ENCODE measurements at regions not wholly inside any gene's neighbourhood (a gene's known extent, or its start where the extent isn't known, plus 50 kb on each side); places are given as distances from the start of the nearest gene placed in this dataset.

DNA sequence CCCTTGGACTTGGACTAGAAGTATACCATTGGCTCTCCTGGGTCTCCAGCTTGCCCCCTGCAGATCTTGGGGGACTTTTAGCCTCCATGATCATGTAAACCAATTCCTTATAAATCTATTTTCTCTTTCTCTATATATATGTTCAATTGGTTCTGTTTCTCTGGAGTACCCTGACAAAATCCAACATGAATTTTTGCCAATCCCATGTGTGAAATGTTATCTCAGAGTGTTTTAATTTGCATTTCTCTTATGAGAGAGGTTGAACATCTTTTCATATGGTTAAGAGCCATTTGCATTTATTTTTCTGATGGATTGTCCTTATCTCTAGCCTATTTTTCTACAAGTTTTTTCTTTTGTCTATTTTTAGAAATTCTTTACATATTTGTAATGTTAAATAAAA lies 131.7 kb upstream of the NEO1 start:
- Histone ChIP-seq H3K4me1 (no peaks in the 10 kb centered on the region), H3K4me3 (no peak overlapping the region), H3K36me3 (no peaks in the 10 kb centered on the region), H3K27ac (no peak overlapping the region), H3K9me3 (no peaks in the 10 kb centered on the region), H3K27me3 (no peaks in the 10 kb centered on the region)
- DNase-seq, result no peak
- intact Hi-C loops (cut with DNase I; ENCODE audit: low total_unique reads), result no loop called here
- TF ChIP-seq, protein P1, sequence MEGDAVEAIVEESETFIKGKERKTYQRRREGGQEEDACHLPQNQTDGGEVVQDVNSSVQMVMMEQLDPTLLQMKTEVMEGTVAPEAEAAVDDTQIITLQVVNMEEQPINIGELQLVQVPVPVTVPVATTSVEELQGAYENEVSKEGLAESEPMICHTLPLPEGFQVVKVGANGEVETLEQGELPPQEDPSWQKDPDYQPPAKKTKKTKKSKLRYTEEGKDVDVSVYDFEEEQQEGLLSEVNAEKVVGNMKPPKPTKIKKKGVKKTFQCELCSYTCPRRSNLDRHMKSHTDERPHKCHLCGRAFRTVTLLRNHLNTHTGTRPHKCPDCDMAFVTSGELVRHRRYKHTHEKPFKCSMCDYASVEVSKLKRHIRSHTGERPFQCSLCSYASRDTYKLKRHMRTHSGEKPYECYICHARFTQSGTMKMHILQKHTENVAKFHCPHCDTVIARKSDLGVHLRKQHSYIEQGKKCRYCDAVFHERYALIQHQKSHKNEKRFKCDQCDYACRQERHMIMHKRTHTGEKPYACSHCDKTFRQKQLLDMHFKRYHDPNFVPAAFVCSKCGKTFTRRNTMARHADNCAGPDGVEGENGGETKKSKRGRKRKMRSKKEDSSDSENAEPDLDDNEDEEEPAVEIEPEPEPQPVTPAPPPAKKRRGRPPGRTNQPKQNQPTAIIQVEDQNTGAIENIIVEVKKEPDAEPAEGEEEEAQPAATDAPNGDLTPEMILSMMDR (IDR thresholded peaks at IDR 0.05), result no peak

DNA sequence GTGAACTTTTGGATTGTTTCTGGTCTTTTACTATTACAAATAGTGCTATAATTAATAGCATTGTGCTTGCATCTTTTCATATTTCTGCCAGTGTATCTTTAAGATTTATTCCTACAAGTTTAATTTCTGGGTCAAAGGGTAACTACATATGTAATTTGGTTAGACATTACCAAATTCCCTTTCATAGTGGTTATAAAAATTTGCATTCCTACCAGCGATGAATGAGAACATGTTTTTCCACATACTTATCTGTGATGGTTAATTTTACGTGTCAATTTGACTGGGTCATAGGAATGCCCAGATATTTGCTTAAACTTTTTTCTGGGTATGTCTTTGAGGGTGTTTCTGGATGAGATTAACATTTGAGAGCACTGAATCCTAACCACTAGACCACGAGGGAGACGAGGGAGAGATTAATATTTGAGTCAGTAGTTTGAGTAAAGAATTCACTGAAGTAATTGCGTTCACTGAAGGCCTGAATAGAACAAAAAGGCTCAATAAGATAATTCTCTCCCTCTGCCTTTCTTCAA lies 132.3 kb upstream of the NEO1 start:
- Histone ChIP-seq H3K4me3 (no peak overlapping the region), H3K4me1 (no peaks in the 10 kb centered on the region), H3K9me3 (no peaks in the 10 kb centered on the region), H3K27ac (no peak overlapping the region), H3K27me3 (no peaks in the 10 kb centered on the region), H3K36me3 (no peaks in the 10 kb centered on the region)
- DNase-seq, result no peak
- intact Hi-C loops (cut with DNase I; ENCODE audit: low total_unique reads), result no loop called here
- TF ChIP-seq, protein P1 (IDR thresholded peaks at IDR 0.05), result no peak

DNA sequence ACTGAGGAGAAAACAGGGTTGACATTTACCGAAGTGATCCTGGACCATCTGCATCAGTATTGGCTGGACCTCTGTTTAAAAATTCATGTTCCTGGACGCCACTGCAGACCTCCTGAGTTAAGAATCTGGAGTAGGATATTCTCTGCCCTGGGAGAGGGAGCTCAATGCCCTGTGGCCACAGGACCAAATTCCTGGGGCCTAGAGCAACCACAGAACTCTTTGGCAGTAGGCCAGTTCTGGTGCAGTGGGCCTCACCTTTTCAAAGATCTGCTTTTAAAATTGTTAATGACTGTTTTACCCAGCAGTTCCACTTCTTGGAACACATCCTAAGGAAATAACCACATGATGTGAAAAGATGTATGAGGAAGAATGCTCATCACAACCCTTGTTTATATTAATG lies 133.3 kb upstream of the ADPGK start:
- Histone ChIP-seq H3K27ac (no peak overlapping the region), H3K4me3 (no peak overlapping the region), H3K9me3 (no peaks in the 10 kb centered on the region), H3K4me1 (no peaks in the 10 kb centered on the region), H3K27me3 (no peaks in the 10 kb centered on the region), H3K36me3 (no peaks in the 10 kb centered on the region)
- DNase-seq, result no peak
- TF ChIP-seq, protein P1 (IDR thresholded peaks at IDR 0.05), result no peak
- intact Hi-C loops (cut with DNase I; ENCODE audit: low total_unique reads), result no loop called here

DNA sequence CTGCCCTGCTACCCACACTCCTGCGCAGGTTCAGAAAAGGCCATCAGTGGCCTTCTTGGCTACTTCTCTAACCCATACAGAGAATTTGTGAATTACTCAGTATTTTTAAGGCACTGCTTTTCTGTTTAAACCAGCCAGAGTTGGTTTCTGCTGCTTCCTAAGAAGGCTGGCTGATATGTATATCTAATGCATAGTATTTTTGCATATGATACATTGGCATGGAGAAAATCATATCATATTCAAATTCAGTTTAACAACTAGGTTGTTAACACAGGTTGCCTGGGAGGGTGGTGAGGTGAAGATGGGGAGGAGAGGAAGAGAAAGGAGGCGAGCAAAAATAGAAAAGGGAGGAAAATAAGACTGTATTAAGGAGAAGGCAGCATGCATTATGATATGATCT lies 132.8 kb upstream of the ADPGK start:
- no peak overlapping the region for H3K4me3 ChIP-seq
- no peaks in the 10 kb centered on the region for H3K9me3 ChIP-seq
- no peak overlapping the region for H3K27ac ChIP-seq
- no peaks in the 10 kb centered on the region for H3K36me3 ChIP-seq
- H3K4me1 ChIP-seq, result no peaks in the 10 kb centered on the region
- intact Hi-C loops (cut with DNase I; ENCODE audit: low total_unique reads), result no loop called here
- TF ChIP-seq, protein P1 (IDR thresholded peaks at IDR 0.05), result no peak
- no peaks in the 10 kb centered on the region for H3K27me3 ChIP-seq
- DNase-seq, result no peak

DNA sequence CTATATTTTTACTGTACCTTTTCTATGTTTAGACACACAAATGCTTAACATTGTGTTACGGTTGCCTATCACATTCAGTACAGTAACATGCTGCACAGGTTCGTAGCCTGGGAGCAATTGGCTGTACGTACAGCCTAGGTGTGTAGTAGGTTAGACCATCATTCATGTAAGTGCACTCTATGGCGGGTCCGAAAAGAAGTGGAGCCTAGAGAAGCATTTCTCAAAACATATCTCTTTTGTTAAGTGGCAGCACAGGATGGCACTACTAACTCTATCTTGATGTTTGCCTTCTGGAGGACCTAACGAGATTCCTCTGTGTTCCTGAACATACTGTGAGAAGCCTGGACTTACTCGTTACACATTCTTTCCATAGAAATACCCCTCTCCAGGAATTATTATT lies 132.3 kb upstream of the ADPGK start:
- TF ChIP-seq, protein P1 (IDR thresholded peaks at IDR 0.05), result no peak
- no peaks in the 10 kb centered on the region for H3K9me3 ChIP-seq
- no peak for DNase-seq
- H3K27me3 ChIP-seq, result no peaks in the 10 kb centered on the region
- H3K4me3 ChIP-seq, result no peak overlapping the region
- intact Hi-C loops (cut with DNase I; ENCODE audit: low total_unique reads), result no loop called here
- no peak overlapping the region for H3K27ac ChIP-seq
- no peaks in the 10 kb centered on the region for H3K36me3 ChIP-seq
- H3K4me1 ChIP-seq, result no peaks in the 10 kb centered on the region

DNA sequence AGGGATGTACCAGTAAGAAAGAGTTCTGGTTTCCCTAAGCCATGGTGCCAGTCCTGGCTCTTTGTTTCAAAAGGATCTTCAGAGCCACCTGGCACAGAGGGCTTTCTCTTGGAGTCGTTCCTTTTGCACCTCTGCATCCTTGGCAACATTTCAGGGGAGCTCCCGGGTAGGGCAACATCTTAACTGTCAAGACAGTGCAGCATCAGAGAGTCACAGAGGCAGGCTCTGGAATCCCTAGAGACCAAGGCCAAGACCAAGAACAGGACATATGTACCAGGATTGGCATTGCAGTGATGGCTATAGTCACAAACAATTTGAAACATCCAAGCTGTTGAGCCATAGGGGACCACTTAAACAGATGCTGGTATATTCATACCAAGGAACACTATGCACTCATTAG lies 129.4 kb upstream of the ADPGK start:
- no peaks in the 10 kb centered on the region for H3K36me3 ChIP-seq
- no peak for DNase-seq
- H3K27me3 ChIP-seq, result no peaks in the 10 kb centered on the region
- no peak overlapping the region for H3K4me3 ChIP-seq
- H3K4me1 ChIP-seq, result no peaks in the 10 kb centered on the region
- TF ChIP-seq, protein P1 (IDR thresholded peaks at IDR 0.05), result no peak
- no peak overlapping the region for H3K27ac ChIP-seq
- intact Hi-C loops (cut with DNase I; ENCODE audit: low total_unique reads), result no loop called here
- no peaks in the 10 kb centered on the region for H3K9me3 ChIP-seq
